ENCODE measurements at regions not wholly inside any gene's neighbourhood (a gene's known extent, or its start where the extent isn't known, plus 50 kb on each side); places are given as distances from the start of the nearest gene placed in this dataset.
"Not testable (repeated sequence)": the region's sequence is repeated elsewhere in the genome, so short reads cannot be mapped to it uniquely, and the experiment has no call there.

DNA sequence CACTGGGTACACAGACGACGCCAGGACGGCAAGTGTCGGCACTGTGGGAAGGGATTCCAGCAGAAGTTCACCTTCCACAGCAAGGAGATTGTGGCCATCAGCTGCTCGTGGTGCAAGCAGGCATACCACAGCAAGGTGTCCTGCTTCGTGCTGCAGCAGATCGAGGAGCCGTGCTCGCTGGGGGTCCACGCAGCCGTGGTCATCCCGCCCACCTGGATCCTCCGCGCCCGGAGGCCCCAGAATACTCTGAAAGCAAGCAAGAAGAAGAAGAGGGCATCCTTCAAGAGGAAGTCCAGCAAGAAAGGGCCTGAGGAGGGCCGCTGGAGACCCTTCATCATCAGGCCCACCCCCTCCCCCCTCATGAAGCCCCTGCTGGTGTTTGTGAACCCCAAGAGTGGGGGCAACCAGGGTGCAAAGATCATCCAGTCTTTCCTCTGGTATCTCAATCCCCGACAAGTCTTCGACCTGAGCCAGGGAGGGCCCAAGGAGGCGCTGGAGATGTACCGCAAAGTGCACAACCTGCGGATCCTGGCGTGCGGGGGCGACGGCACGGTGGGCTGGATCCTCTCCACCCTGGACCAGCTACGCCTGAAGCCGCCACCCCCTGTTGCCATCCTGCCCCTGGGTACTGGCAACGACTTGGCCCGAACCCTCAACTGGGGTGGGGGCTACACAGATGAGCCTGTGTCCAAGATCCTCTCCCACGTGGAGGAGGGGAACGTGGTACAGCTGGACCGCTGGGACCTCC, 89.4 kb downstream of the LACC1 start:
- CTCF ChIA-PET (ENCODE audit: low intra/inter-chr PET ratio, low total read pairs); POLR2A ChIA-PET: not testable (repeated sequence)

DNA sequence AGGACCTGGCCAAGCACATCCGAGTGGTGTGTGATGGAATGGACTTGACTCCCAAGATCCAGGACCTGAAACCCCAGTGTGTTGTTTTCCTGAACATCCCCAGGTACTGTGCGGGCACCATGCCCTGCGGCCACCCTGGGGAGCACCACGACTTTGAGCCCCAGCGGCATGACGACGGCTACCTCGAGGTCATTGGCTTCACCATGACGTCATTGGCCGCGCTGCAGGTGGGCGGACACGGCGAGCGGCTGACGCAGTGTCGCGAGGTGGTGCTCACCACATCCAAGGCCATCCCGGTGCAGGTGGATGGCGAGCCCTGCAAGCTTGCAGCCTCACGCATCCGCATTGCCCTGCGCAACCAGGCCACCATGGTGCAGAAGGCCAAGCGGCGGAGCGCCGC, 90.2 kb downstream of the LACC1 start:
- H3K79me2 ChIP-seq (ENCODE audit: insufficient read depth, low read length); H3K9me3 ChIP-seq (ENCODE audit: low read length); CTCF ChIA-PET (ENCODE audit: low intra/inter-chr PET ratio, low total read pairs); H4K20me1 ChIP-seq (ENCODE audit: insufficient read depth, low read length); DNase-seq (ENCODE audit: low spot score); H3K36me3 ChIP-seq (replicated peaks in 1 of 2; ENCODE audit: control insufficient read depth in 1 of 2, insufficient read depth in 2 of 2, low read length in 2 of 2); BruUV-seq (replicated peaks); H3K27me3 ChIP-seq (ENCODE audit: control insufficient read depth in 1 of 2, insufficient read depth in 2 of 2, low read length in 2 of 2); in situ Hi-C loops (cut with HindIII; ENCODE audit: extremely low pct_ligation_motif_present, low pct_unique_long_range_greater_than_20kb); H2AFZ ChIP-seq (ENCODE audit: low read length); H3K27ac ChIP-seq (ENCODE audit: extremely low read length, insufficient read depth, low read length); H3K4me2 ChIP-seq (ENCODE audit: low read depth, low read length); H3K4me1 ChIP-seq (ENCODE audit: insufficient read depth, low read length); POLR2A ChIA-PET; ATAC-seq; H3K9ac ChIP-seq (ENCODE audit: insufficient read depth, low read depth, low read length); intact Hi-C loops (cut with micrococcal nuclease; ENCODE audit: unreplicated experiment); H3K4me3 ChIP-seq (replicated peaks in 1 of 3; ENCODE audit: insufficient read depth in 1 of 3, low read depth in 2 of 3, low read length in 3 of 3); FAIRE-seq; TF ChIP-seq ATF7, CREB1 (CRISPR knock-in tag; IDR thresholded peaks at IDR 0.05): not testable (repeated sequence)
- no CpG with 5 or more reads among the region's 27 CpGs for WGBS (ENCODE audit: low lambda C conversion rate)
- peak; percentile 98 for TF ChIP-seq ATF7 (IDR thresholded peaks at IDR 0.05)
- peak; percentile 92 for TF ChIP-seq CREB1 (IDR thresholded peaks at IDR 0.05)

More for the DNA sequence above, 89.4 kb downstream of the LACC1 start:
- H4K20me1 ChIP-seq (ENCODE audit: insufficient read depth, low read length); H3K9ac ChIP-seq (ENCODE audit: insufficient read depth, low read depth, low read length); BruUV-seq (replicated peaks); DNase-seq (ENCODE audit: low spot score); in situ Hi-C loops (cut with HindIII; ENCODE audit: extremely low pct_ligation_motif_present, low pct_unique_long_range_greater_than_20kb); H3K4me1 ChIP-seq (ENCODE audit: insufficient read depth, low read length); H3K9me3 ChIP-seq (ENCODE audit: low read length); H3K4me2 ChIP-seq (ENCODE audit: low read depth, low read length); intact Hi-C loops (cut with micrococcal nuclease; ENCODE audit: unreplicated experiment); H3K79me2 ChIP-seq (ENCODE audit: insufficient read depth, low read length); H2AFZ ChIP-seq (ENCODE audit: low read length); ATAC-seq; H3K27me3 ChIP-seq (ENCODE audit: control insufficient read depth in 1 of 2, insufficient read depth in 2 of 2, low read length in 2 of 2); H3K4me3 ChIP-seq (replicated peaks in 1 of 3; ENCODE audit: insufficient read depth in 1 of 3, low read depth in 2 of 3, low read length in 3 of 3); FAIRE-seq; H3K36me3 ChIP-seq (replicated peaks in 1 of 2; ENCODE audit: control insufficient read depth in 1 of 2, insufficient read depth in 2 of 2, low read length in 2 of 2); H3K27ac ChIP-seq (ENCODE audit: extremely low read length, insufficient read depth, low read length): not testable (repeated sequence)
- whole genome bisulfite sequencing (ENCODE audit: low lambda C conversion rate) = 48% methylated on average over 6 of the region's 33 CpGs

DNA sequence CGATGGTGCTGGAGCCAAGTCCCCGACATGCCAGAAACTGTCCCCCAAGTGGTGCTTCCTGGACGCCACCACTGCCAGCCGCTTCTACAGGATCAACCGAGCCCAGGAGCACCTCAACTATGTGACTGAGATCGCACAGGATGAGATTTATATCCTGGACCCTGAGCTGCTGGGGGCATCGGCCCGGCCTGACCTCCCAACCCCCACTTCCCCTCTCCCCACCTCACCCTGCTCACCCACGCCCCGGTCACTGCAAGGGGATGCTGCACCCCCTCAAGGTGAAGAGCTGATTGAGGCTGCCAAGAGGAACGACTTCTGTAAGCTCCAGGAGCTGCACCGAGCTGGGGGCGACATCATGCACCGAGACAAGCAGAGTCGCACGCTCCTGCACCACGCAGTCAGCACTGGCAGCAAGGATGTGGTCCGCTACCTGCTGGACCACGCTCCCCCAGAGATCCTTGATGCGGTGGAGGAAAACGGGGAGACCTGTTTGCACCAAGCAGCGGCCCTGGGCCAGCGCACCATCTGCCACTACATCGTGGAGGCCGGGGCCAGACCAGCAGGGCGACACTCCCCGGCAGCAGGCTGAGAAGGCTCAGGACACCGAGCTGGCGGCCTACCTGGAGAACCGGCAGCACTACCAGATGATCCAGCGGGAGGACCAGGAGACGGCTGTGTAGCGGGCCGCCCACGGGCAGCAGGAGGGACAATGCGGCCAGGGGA, 91.0 kb downstream of the LACC1 start:
- H3K9me3 ChIP-seq (ENCODE audit: low read length); H3K79me2 ChIP-seq (ENCODE audit: insufficient read depth, low read length); H3K9ac ChIP-seq (ENCODE audit: insufficient read depth, low read depth, low read length); FAIRE-seq; H3K27ac ChIP-seq (ENCODE audit: extremely low read length, insufficient read depth, low read length); intact Hi-C loops (cut with micrococcal nuclease; ENCODE audit: unreplicated experiment); H3K27me3 ChIP-seq (ENCODE audit: control insufficient read depth in 1 of 2, insufficient read depth in 2 of 2, low read length in 2 of 2); DNase-seq (ENCODE audit: low spot score); BruUV-seq (replicated peaks); H3K4me3 ChIP-seq (replicated peaks in 1 of 3; ENCODE audit: insufficient read depth in 1 of 3, low read depth in 2 of 3, low read length in 3 of 3); POLR2A ChIA-PET; H3K4me1 ChIP-seq (ENCODE audit: insufficient read depth, low read length); CTCF ChIA-PET (ENCODE audit: low intra/inter-chr PET ratio, low total read pairs); H3K4me2 ChIP-seq (ENCODE audit: low read depth, low read length); in situ Hi-C loops (cut with HindIII; ENCODE audit: extremely low pct_ligation_motif_present, low pct_unique_long_range_greater_than_20kb); H4K20me1 ChIP-seq (ENCODE audit: insufficient read depth, low read length); H2AFZ ChIP-seq (ENCODE audit: low read length); H3K36me3 ChIP-seq (replicated peaks in 1 of 2; ENCODE audit: control insufficient read depth in 1 of 2, insufficient read depth in 2 of 2, low read length in 2 of 2): not testable (repeated sequence)
- ATAC-seq = peak; percentile 40
- 68% methylated on average over 10 of the region's 36 CpGs for WGBS (ENCODE audit: low lambda C conversion rate)

DNA sequence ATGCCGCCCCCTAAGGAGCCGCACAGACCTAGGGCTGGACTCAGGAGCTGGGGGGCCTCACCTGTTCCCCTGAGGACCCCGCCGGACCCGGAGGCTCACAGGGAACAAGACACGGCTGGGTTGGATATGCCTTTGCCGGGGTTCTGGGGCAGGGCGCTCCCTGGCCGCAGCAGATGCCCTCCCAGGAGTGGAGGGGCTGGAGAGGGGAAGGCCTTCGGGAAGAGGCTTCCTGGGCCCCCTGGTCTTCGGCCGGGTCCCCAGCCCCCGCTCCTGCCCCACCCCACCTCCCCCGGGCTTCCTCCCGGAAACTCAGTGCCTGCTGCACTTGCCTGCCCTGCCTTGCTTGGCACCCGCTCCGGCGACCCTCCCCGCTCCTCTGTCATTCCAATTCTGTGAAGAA, 91.6 kb downstream of the LACC1 start:
- WGBS (ENCODE audit: low lambda C conversion rate) = 62% methylated on average over 9 of the region's 19 CpGs
- H3K27me3 ChIP-seq (ENCODE audit: control insufficient read depth in 1 of 2, insufficient read depth in 2 of 2, low read length in 2 of 2); FAIRE-seq; H3K4me3 ChIP-seq (replicated peaks in 1 of 3; ENCODE audit: insufficient read depth in 1 of 3, low read depth in 2 of 3, low read length in 3 of 3); H3K79me2 ChIP-seq (ENCODE audit: insufficient read depth, low read length); BruUV-seq (replicated peaks); H4K20me1 ChIP-seq (ENCODE audit: insufficient read depth, low read length); H3K4me1 ChIP-seq (ENCODE audit: insufficient read depth, low read length); in situ Hi-C loops (cut with HindIII; ENCODE audit: extremely low pct_ligation_motif_present, low pct_unique_long_range_greater_than_20kb); CTCF ChIA-PET (ENCODE audit: low intra/inter-chr PET ratio, low total read pairs); H3K9ac ChIP-seq (ENCODE audit: insufficient read depth, low read depth, low read length); intact Hi-C loops (cut with micrococcal nuclease; ENCODE audit: unreplicated experiment); H2AFZ ChIP-seq (ENCODE audit: low read length); H3K36me3 ChIP-seq (replicated peaks in 1 of 2; ENCODE audit: control insufficient read depth in 1 of 2, insufficient read depth in 2 of 2, low read length in 2 of 2); H3K27ac ChIP-seq (ENCODE audit: extremely low read length, insufficient read depth, low read length); POLR2A ChIA-PET; H3K9me3 ChIP-seq (ENCODE audit: low read length); DNase-seq (ENCODE audit: low spot score); H3K4me2 ChIP-seq (ENCODE audit: low read depth, low read length): not testable (repeated sequence)
- ATAC-seq = peak; percentile 35; the same call in 2 of the 3 replicates
